Astrocyte (in vitro differentiated cells and primary cell): ENCODE measurements at regions not wholly inside any gene's neighbourhood (a gene's known extent, or its start where the extent isn't known, plus 50 kb on each side); places are given as distances from the start of the nearest gene placed in this dataset.

Experiments
- EZH2 ChIP-seq: IDR thresholded peaks from 2 replicates; pipeline ENCODE4 v1.6.1; 2012; ENCODE audit warnings: mild to moderate bottlenecking, low read length, inconsistent platforms; ENCODE audit not compliant: insufficient read depth
- TF ChIP-seq, protein P1 (sequence below): IDR thresholded peaks from 2 replicates; pipeline ENCODE4 v1.5.1; 2011; ENCODE audit warnings: low read depth, mild to moderate bottlenecking, inconsistent platforms, low read length, moderate library complexity; ENCODE audit not compliant: insufficient read depth

DNA sequence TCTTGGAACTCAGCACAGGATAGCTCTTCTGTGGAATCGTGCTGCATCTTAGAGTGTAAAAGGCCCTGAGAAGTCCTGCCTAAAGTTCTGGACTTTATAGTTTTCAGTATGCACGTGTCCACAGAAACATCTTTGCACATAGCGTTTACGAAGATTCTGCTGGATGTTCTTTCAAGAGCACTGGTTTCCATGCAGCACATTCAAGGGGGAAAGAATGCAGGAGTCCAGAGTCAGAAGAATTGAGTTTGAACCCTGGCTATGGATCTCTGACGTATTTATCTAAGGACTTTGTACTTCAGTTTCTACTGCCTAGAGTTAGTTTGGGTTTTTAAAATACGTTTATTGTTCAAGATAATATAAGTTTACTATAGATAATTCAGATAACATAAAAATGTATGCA is 282.8 kb upstream of the ZMIZ1 start:
- TF ChIP-seq, protein P1, sequence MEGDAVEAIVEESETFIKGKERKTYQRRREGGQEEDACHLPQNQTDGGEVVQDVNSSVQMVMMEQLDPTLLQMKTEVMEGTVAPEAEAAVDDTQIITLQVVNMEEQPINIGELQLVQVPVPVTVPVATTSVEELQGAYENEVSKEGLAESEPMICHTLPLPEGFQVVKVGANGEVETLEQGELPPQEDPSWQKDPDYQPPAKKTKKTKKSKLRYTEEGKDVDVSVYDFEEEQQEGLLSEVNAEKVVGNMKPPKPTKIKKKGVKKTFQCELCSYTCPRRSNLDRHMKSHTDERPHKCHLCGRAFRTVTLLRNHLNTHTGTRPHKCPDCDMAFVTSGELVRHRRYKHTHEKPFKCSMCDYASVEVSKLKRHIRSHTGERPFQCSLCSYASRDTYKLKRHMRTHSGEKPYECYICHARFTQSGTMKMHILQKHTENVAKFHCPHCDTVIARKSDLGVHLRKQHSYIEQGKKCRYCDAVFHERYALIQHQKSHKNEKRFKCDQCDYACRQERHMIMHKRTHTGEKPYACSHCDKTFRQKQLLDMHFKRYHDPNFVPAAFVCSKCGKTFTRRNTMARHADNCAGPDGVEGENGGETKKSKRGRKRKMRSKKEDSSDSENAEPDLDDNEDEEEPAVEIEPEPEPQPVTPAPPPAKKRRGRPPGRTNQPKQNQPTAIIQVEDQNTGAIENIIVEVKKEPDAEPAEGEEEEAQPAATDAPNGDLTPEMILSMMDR, result no peak
- no peak for TF ChIP-seq EZH2
